ENCODE measurements at regions not wholly inside any gene's neighbourhood (a gene's known extent, or its start where the extent isn't known, plus 50 kb on each side); places are given as distances from the start of the nearest gene placed in this dataset.

DNA sequence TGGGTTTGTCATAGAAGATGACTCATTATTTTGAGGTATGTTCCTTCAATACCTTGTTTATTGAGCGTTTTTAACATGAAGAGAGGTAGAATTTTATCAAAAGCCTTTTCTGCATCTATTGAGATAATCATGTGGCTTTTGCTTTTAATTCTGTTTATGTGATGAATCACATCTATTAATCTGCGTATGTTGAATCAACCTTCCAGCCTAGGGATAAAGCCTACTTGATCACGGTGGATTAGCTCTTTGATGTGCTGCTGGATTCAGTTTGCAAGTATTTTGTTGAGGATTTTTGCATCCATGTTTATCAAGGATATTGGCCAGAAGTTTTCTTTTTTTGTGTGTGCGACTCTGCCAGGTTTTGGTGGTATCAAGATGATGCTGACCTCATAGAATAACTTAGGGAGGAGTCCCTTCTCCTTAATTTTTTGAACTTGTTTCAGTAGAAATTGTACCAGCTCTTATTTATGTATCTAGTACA lies 602.6 kb downstream of the SNAPC1 start:
- in situ Hi-C loops (cut with HindIII; ENCODE audit: low sequenced_read_pairs): no loop called here
- TF ChIP-seq, protein P1, sequence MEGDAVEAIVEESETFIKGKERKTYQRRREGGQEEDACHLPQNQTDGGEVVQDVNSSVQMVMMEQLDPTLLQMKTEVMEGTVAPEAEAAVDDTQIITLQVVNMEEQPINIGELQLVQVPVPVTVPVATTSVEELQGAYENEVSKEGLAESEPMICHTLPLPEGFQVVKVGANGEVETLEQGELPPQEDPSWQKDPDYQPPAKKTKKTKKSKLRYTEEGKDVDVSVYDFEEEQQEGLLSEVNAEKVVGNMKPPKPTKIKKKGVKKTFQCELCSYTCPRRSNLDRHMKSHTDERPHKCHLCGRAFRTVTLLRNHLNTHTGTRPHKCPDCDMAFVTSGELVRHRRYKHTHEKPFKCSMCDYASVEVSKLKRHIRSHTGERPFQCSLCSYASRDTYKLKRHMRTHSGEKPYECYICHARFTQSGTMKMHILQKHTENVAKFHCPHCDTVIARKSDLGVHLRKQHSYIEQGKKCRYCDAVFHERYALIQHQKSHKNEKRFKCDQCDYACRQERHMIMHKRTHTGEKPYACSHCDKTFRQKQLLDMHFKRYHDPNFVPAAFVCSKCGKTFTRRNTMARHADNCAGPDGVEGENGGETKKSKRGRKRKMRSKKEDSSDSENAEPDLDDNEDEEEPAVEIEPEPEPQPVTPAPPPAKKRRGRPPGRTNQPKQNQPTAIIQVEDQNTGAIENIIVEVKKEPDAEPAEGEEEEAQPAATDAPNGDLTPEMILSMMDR (IDR thresholded peaks at IDR 0.05; ENCODE audit: low read depth, low read length): no peak
- no peak overlapping the region for H3K4me3 ChIP-seq (ENCODE audit: low read depth, low read length)
- no peak for DNase-seq (ENCODE audit: low read depth, low spot score)

DNA sequence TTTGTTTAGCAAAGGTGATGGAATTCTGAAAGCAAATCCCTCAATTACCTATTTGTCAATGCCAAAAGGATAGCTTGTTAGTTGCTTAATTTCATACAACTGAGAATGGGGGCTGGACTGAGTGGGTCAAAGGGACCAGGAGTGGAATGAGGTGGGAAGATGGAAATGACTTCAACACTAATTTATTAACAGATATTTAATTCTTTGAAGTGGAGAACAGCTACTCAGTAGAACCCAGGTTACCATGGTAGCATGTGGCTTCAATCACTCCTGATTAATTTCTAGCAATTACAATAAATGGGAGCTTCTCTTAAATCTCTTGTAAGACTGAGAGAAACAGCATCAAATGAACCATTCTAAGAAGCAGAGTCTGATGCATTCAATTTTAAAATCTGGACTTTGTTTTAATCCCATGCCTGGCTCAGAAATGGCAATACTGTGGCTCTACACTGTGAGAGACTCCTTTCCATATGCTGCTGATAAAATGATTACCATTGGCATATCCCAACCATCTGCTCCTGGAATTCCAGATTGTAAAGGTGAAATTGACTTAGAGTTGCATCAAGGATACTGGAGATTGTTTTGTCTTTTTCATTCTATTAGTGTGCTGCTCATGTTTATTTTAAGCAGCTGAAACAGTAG lies 607.8 kb downstream of the SNAPC1 start:
- no peak overlapping the region for H3K4me3 ChIP-seq (ENCODE audit: low read depth, low read length)
- TF ChIP-seq, protein P1 (IDR thresholded peaks at IDR 0.05; ENCODE audit: low read depth, low read length): no peak
- no peak for DNase-seq (ENCODE audit: low read depth, low spot score)
- in situ Hi-C loops (cut with HindIII; ENCODE audit: low sequenced_read_pairs): no loop called here

DNA sequence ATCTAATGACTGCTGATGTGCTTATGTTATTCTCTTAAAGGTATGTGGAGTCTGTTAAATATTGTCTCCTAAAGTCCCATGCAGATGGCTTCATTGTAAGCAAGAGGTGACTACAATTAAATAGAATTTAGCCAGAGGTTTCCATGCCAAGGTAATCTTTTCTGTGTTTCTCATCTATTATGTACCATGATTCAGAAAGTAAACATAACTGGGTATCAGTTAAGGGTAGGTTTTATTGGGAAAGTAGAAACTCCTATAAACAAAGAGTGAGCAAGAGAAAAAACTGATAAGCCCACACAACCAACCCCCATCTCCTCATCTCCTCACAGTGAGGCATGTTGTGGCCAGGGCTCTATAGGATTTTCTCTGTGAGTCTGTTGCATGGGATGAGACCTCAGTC lies 611.7 kb downstream of the SNAPC1 start:
- no peak for DNase-seq (ENCODE audit: low read depth, low spot score)
- no peak overlapping the region for H3K4me3 ChIP-seq (ENCODE audit: low read depth, low read length)
- in situ Hi-C loops (cut with HindIII; ENCODE audit: low sequenced_read_pairs): no loop called here
- TF ChIP-seq, protein P1 (IDR thresholded peaks at IDR 0.05; ENCODE audit: low read depth, low read length): no peak

DNA sequence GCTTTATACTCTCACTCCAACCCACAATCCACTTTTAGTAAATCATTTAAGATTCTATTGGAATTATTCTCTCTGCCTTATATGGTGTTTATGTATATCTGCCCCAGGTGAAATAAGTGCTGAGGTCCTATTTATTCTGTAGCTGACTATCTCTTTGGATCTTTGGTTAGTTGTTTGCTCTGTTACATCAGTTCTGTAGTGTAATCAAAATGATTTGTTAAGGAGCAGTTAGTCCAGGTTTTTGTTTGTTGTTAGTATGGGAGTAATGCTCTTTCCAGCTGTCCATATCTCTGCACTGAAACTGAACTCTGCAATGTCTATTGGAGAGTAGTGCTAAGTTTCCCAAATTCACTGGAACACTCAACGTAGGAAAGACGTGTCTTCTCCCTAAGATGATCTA lies 615.8 kb downstream of the SNAPC1 start:
- H3K4me3 ChIP-seq (ENCODE audit: low read depth, low read length): no peak overlapping the region
- TF ChIP-seq, protein P1 (IDR thresholded peaks at IDR 0.05; ENCODE audit: low read depth, low read length): no peak
- in situ Hi-C loops (cut with HindIII; ENCODE audit: low sequenced_read_pairs): no loop called here
- DNase-seq (ENCODE audit: low read depth, low spot score): no peak

DNA sequence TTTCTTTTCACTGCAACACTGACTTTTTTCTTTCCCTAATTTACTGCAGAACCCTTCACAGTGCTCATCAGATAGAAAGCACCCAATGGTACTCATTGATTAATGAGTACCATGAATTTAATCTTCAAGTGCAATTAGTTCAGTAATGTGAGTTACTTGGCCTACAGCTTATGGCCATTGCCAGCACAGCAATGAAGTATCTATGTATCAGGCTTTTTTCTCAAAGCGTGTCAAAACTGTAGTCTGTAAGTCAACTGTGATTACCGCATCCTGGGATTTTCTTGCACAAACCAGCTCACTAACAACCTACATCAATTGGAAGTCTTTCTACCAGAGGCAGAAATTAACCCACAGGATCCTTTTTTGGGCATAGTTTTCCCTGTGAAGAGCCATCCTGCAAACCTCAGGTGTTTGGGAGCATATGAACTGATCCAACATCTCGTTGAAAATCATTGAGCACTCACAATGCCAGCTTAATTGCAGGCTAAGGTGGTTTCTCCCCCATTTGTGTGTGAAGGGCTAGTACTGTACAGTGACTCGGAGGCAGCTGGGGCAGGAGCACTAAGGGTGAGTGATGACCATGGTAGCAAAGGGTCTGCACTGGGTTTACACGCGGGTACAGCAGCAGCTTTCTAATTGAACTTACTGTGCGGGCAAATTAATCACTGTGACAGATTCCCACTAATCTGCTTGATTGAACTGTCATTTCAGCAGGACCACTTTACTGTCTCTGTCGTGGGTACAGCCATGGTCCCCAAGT lies 619.3 kb downstream of the SNAPC1 start:
- in situ Hi-C loops (cut with HindIII; ENCODE audit: low sequenced_read_pairs): no loop called here
- TF ChIP-seq, protein P1 (IDR thresholded peaks at IDR 0.05; ENCODE audit: low read depth, low read length): no peak
- H3K4me3 ChIP-seq (ENCODE audit: low read depth, low read length): no peak overlapping the region
- no peak for DNase-seq (ENCODE audit: low read depth, low spot score)

DNA sequence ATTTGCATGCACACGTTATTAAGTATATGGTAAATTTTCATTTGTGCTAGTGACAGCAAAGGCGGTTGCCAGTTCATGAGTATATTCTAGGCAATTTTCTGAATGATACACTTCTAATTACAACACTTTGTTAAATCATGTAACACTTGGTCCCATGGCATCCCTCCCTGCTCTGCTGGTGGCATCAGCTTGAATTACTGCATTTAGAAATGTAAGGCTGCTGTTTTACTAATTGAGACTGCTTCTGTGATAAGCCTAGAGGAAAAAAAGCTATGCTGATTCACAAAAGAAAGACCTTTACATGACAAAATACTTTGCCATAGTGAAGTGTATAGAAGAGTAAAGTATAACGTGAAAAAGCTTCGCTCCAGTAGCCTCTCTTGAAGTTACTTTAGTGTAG lies 636.1 kb downstream of the KCNH5 start:
- H3K4me3 ChIP-seq (ENCODE audit: low read depth, low read length): no peak overlapping the region
- TF ChIP-seq, protein P1 (IDR thresholded peaks at IDR 0.05; ENCODE audit: low read depth, low read length): no peak
- no peak for DNase-seq (ENCODE audit: low read depth, low spot score)
- in situ Hi-C loops (cut with HindIII; ENCODE audit: low sequenced_read_pairs): no loop called here
